GM12891 (cell line): ENCODE measurements at regions not wholly inside any gene's neighbourhood (a gene's known extent, or its start where the extent isn't known, plus 50 kb on each side); places are given as distances from the start of the nearest gene placed in this dataset.

Source experiments
- DNase-seq: peaks from one replicate; pipeline ENCODE4 v3.0.0; 2011; ENCODE audit warnings: low spot score; ENCODE audit not compliant: insufficient read length
- FAIRE-seq: peaks from 2 replicates; lab custom pipeline; 2011; peaks lifted over from hg19 to GRCh38; lab: Jason Lieb, UNC
- PAX5 ChIP-seq: IDR thresholded peaks from 2 replicates; pipeline ENCODE4 v1.6.1; 2011; ENCODE audit warnings: low read length, moderate library complexity, mild to moderate bottlenecking; ENCODE audit not compliant: insufficient read depth, severe bottlenecking
- POLR2A ChIP-seq: IDR thresholded peaks from 2 replicates; pipeline ENCODE4 v1.6.1; 2011; ENCODE audit warnings: low read depth, low read length, control low read depth
- POLR2AphosphoS5 ChIP-seq: IDR thresholded peaks from 2 replicates; pipeline ENCODE4 v1.6.1; 2011; ENCODE audit warnings: low read depth, low read length, control low read depth
- POU2F2 ChIP-seq: IDR thresholded peaks from 2 replicates; pipeline ENCODE4 v1.6.1; 2011; ENCODE audit warnings: low read depth, mild to moderate bottlenecking, control low read depth, low read length, moderate library complexity
- SPI1 ChIP-seq: IDR thresholded peaks from 2 replicates; pipeline ENCODE4 v1.6.1; 2011; ENCODE audit warnings: low read depth, low read length, control low read depth
- TAF1 ChIP-seq: IDR thresholded peaks from 2 replicates; pipeline ENCODE4 v1.6.1; 2011; ENCODE audit warnings: low read depth, low read length, control low read depth

GRCh38 chr6:167651318-167652041 is 175.2 kb upstream of the AFDN start:
- DNase-seq (no peak), FAIRE-seq (peak; percentile 98)
- no peak for TF ChIP-seq TAF1
- TF ChIP-seq POU2F2 = no peak
- TF ChIP-seq PAX5 = no peak
- no peak for TF ChIP-seq POLR2A
- TF ChIP-seq SPI1 = no peak
- no peak for TF ChIP-seq POLR2AphosphoS5

- DNase-seq = no peak
- TF ChIP-seq POLR2A = no peak
- no peak for FAIRE-seq
Observed at GRCh38 chr6:167652042-167652700, 174.5 kb upstream of the AFDN start.

GRCh38 chr6:167652701-167653095 is 174.0 kb upstream of the AFDN start:
- DNase-seq (no peak), FAIRE-seq (no peak)
- TF ChIP-seq PAX5 (no peak), SPI1 (no peak)

- TF ChIP-seq TAF1 (no peak), POU2F2 (no peak), SPI1 (no peak), POLR2A (no peak), PAX5 (no peak), POLR2AphosphoS5 (no peak)
- FAIRE-seq (no peak), DNase-seq (no peak)
Observed at GRCh38 chr6:167653561-167653960, 173.2 kb upstream of the AFDN start.

- FAIRE-seq (no peak), DNase-seq (no peak)
- TF ChIP-seq POU2F2 (no peak), PAX5 (no peak), POLR2AphosphoS5 (no peak), POLR2A (no peak), TAF1 (no peak), SPI1 (no peak)
Observed at GRCh38 chr6:167654389-167654788, 172.3 kb upstream of the AFDN start.

GRCh38 chr6:167655174-167655821 is 171.4 kb upstream of the AFDN start:
- TF ChIP-seq PAX5 (no peak), POLR2A (no peak), POLR2AphosphoS5 (no peak), POU2F2 (no peak), SPI1 (no peak), TAF1 (no peak)
- DNase-seq = no peak
- FAIRE-seq = no peak

GRCh38 chr6:167658106-167658505 is 168.6 kb upstream of the AFDN start:
- TF ChIP-seq TAF1 = no peak
- TF ChIP-seq POLR2AphosphoS5 = no peak
- TF ChIP-seq SPI1 = no peak
- no peak for TF ChIP-seq PAX5
- no peak for TF ChIP-seq POU2F2
- TF ChIP-seq POLR2A = no peak
- DNase-seq (no peak), FAIRE-seq (no peak)

GRCh38 chr6:167659046-167659445 is 167.7 kb upstream of the AFDN start:
- DNase-seq (no peak), FAIRE-seq (no peak)
- TF ChIP-seq POLR2AphosphoS5 = no peak
- no peak for TF ChIP-seq SPI1
- no peak for TF ChIP-seq POLR2A
- TF ChIP-seq POU2F2 = no peak
- TF ChIP-seq PAX5 = no peak
- TF ChIP-seq TAF1 = no peak

GRCh38 chr6:167660424-167660823 is 166.3 kb upstream of the AFDN start:
- no peak for TF ChIP-seq TAF1
- no peak for TF ChIP-seq POLR2A
- TF ChIP-seq POU2F2 = no peak
- TF ChIP-seq POLR2AphosphoS5 = no peak
- no peak for TF ChIP-seq PAX5
- no peak for TF ChIP-seq SPI1
- DNase-seq = no peak
- no peak for FAIRE-seq
